SJCRH30 (cell line): ENCODE measurements at regions not wholly inside any gene's neighbourhood (a gene's known extent, or its start where the extent isn't known, plus 50 kb on each side); places are given as distances from the start of the nearest gene placed in this dataset.

Source experiments
- DNase-seq, 2 experiments: peaks; one replicate each; pipeline ENCODE4 v3.0.0-alpha.2; 2015 to 2020
- H3K27ac ChIP-seq: fragments of 250-450 bp; sonication (Bioruptor Pico); 2 replicates; pipeline ENCODE4 v1.5.1; 2020; ENCODE audit warnings: mild to moderate bottlenecking, moderate library complexity
- H3K27me3 ChIP-seq: fragments of 250-450 bp; sonication (Bioruptor Pico); 2 replicates; pipeline ENCODE4 v1.5.1; 2020; ENCODE audit warnings: mild to moderate bottlenecking, moderate library complexity
- H3K36me3 ChIP-seq: fragments of 250-450 bp; sonication (Bioruptor Pico); 2 replicates; pipeline ENCODE4 v1.5.1; 2020; ENCODE audit warnings: mild to moderate bottlenecking, moderate library complexity
- H3K4me1 ChIP-seq: fragments of 250-450 bp; sonication (Bioruptor Pico); 2 replicates; pipeline ENCODE4 v1.5.1; 2020; ENCODE audit warnings: mild to moderate bottlenecking, moderate library complexity
- H3K4me3 ChIP-seq: fragments of 250-450 bp; sonication (Bioruptor Pico); 2 replicates; pipeline ENCODE4 v1.5.1; 2020; ENCODE audit warnings: mild to moderate bottlenecking, moderate library complexity
- H3K9me3 ChIP-seq: fragments of 250-450 bp; sonication (Bioruptor Pico); replicated peaks from 2 replicates; pipeline ENCODE4 v1.5.1; 2020; ENCODE audit warnings: mild to moderate bottlenecking, moderate library complexity

GRCh38 chr6:156534594-156534993, 242.6 kb upstream of the ARID1B start:
- no peaks in the 10 kb centered on the region for H3K9me3 ChIP-seq
- no peak overlapping the region for H3K27ac ChIP-seq
- no peaks in the 10 kb centered on the region for H3K4me1 ChIP-seq
- no peaks in the 10 kb centered on the region for H3K27me3 ChIP-seq
- no peak overlapping the region for H3K4me3 ChIP-seq
- DNase-seq, result no peak
- no peaks in the 10 kb centered on the region for H3K36me3 ChIP-seq

GRCh38 chr6:156533872-156534524, 243.2 kb upstream of the ARID1B start:
- H3K27ac ChIP-seq, result no peak overlapping the region
- no peaks in the 10 kb centered on the region for H3K27me3 ChIP-seq
- H3K4me1 ChIP-seq, result no peaks in the 10 kb centered on the region
- no peaks in the 10 kb centered on the region for H3K36me3 ChIP-seq
- DNase-seq, result no peak
- H3K4me3 ChIP-seq, result no peak overlapping the region
- no peaks in the 10 kb centered on the region for H3K9me3 ChIP-seq

- Histone ChIP-seq H3K9me3 (no peaks in the 10 kb centered on the region), H3K27me3 (no peaks in the 10 kb centered on the region), H3K4me3 (no peak overlapping the region), H3K27ac (no peak overlapping the region), H3K36me3 (no peaks in the 10 kb centered on the region), H3K4me1 (no peaks in the 10 kb centered on the region)
- no peak for DNase-seq
These were observed 251.1 kb upstream of the ARID1B start for GRCh38 chr6:156526081-156526480.

- no peak overlapping the region for H3K27ac ChIP-seq
- H3K36me3 ChIP-seq, result no peaks in the 10 kb centered on the region
- H3K9me3 ChIP-seq, result no peaks in the 10 kb centered on the region
- no peaks in the 10 kb centered on the region for H3K4me1 ChIP-seq
- H3K27me3 ChIP-seq, result no peaks in the 10 kb centered on the region
- DNase-seq, result no peak
- H3K4me3 ChIP-seq, result no peak overlapping the region
These were observed 251.6 kb upstream of the ARID1B start for GRCh38 chr6:156525541-156525940.

- H3K36me3 ChIP-seq, result no peaks in the 10 kb centered on the region
- H3K4me3 ChIP-seq, result no peak overlapping the region
- DNase-seq, result no peak
- H3K27me3 ChIP-seq, result no peaks in the 10 kb centered on the region
- no peaks in the 10 kb centered on the region for H3K9me3 ChIP-seq
- no peaks in the 10 kb centered on the region for H3K4me1 ChIP-seq
- no peak overlapping the region for H3K27ac ChIP-seq
These were observed 257.2 kb upstream of the ARID1B start for GRCh38 chr6:156519940-156520339.

GRCh38 chr6:156517088-156517487, 260.1 kb upstream of the ARID1B start:
- Histone ChIP-seq H3K27me3 (no peaks in the 10 kb centered on the region), H3K4me3 (no peak overlapping the region), H3K27ac (no peak overlapping the region), H3K36me3 (no peaks in the 10 kb centered on the region), H3K4me1 (no peaks in the 10 kb centered on the region), H3K9me3 (no peaks in the 10 kb centered on the region)
- no peak for DNase-seq

- DNase-seq, result no peak
- H3K9me3 ChIP-seq, result no peaks in the 10 kb centered on the region
- no peak overlapping the region for H3K4me3 ChIP-seq
- H3K27ac ChIP-seq, result no peak overlapping the region
- H3K27me3 ChIP-seq, result no peaks in the 10 kb centered on the region
- H3K4me1 ChIP-seq, result no peaks in the 10 kb centered on the region
- no peaks in the 10 kb centered on the region for H3K36me3 ChIP-seq
These were observed 261.9 kb upstream of the ARID1B start for GRCh38 chr6:156515242-156515641.

- H3K4me3 ChIP-seq, result no peak overlapping the region
- no peaks in the 10 kb centered on the region for H3K9me3 ChIP-seq
- no peak for DNase-seq
- no peaks in the 10 kb centered on the region for H3K27me3 ChIP-seq
- no peak overlapping the region for H3K27ac ChIP-seq
- no peaks in the 10 kb centered on the region for H3K4me1 ChIP-seq
- no peaks in the 10 kb centered on the region for H3K36me3 ChIP-seq
These were observed 263.7 kb upstream of the ARID1B start for GRCh38 chr6:156513504-156513903.

- H3K4me1 ChIP-seq, result no peaks in the 10 kb centered on the region
- DNase-seq, result no peak
- no peaks in the 10 kb centered on the region for H3K36me3 ChIP-seq
- no peaks in the 10 kb centered on the region for H3K27me3 ChIP-seq
- no peak overlapping the region for H3K27ac ChIP-seq
- no peak overlapping the region for H3K4me3 ChIP-seq
- no peaks in the 10 kb centered on the region for H3K9me3 ChIP-seq
These were observed 265.6 kb upstream of the ARID1B start for GRCh38 chr6:156511570-156511969.

- H3K4me3 ChIP-seq, result no peak overlapping the region
- DNase-seq, result no peak
- H3K4me1 ChIP-seq, result no peaks in the 10 kb centered on the region
- H3K36me3 ChIP-seq, result no peaks in the 10 kb centered on the region
- H3K27ac ChIP-seq, result no peak overlapping the region
- no peaks in the 10 kb centered on the region for H3K9me3 ChIP-seq
- no peaks in the 10 kb centered on the region for H3K27me3 ChIP-seq
These were observed 266.1 kb upstream of the ARID1B start for GRCh38 chr6:156511051-156511450.

- no peak overlapping the region for H3K27ac ChIP-seq
- no peaks in the 10 kb centered on the region for H3K36me3 ChIP-seq
- no peak overlapping the region for H3K4me3 ChIP-seq
- H3K27me3 ChIP-seq, result no peaks in the 10 kb centered on the region
- no peaks in the 10 kb centered on the region for H3K9me3 ChIP-seq
- DNase-seq, result no peak
- H3K4me1 ChIP-seq, result no peaks in the 10 kb centered on the region
These were observed 266.9 kb upstream of the ARID1B start for GRCh38 chr6:156510242-156510641.

GRCh38 chr6:156509496-156509895, 267.7 kb upstream of the ARID1B start:
- H3K27ac ChIP-seq, result no peak overlapping the region
- no peak for DNase-seq
- no peaks in the 10 kb centered on the region for H3K36me3 ChIP-seq
- H3K27me3 ChIP-seq, result no peaks in the 10 kb centered on the region
- no peak overlapping the region for H3K4me3 ChIP-seq
- no peaks in the 10 kb centered on the region for H3K9me3 ChIP-seq
- no peaks in the 10 kb centered on the region for H3K4me1 ChIP-seq

GRCh38 chr6:156508923-156509322, 268.3 kb upstream of the ARID1B start:
- Histone ChIP-seq H3K4me1 (no peaks in the 10 kb centered on the region), H3K27me3 (no peaks in the 10 kb centered on the region), H3K36me3 (no peaks in the 10 kb centered on the region), H3K27ac (no peak overlapping the region), H3K4me3 (no peak overlapping the region), H3K9me3 (no peaks in the 10 kb centered on the region)
- DNase-seq, result no peak

- no peaks in the 10 kb centered on the region for H3K36me3 ChIP-seq
- H3K4me3 ChIP-seq, result no peak overlapping the region
- no peak for DNase-seq
- H3K27ac ChIP-seq, result no peak overlapping the region
- H3K9me3 ChIP-seq, result no peaks in the 10 kb centered on the region
- no peaks in the 10 kb centered on the region for H3K4me1 ChIP-seq
- no peaks in the 10 kb centered on the region for H3K27me3 ChIP-seq
These were observed 269.1 kb upstream of the ARID1B start for GRCh38 chr6:156508126-156508525.

GRCh38 chr6:156507656-156508055, 269.5 kb upstream of the ARID1B start:
- H3K27ac ChIP-seq, result no peak overlapping the region
- H3K9me3 ChIP-seq, result no peaks in the 10 kb centered on the region
- H3K36me3 ChIP-seq, result no peaks in the 10 kb centered on the region
- H3K4me1 ChIP-seq, result no peaks in the 10 kb centered on the region
- H3K4me3 ChIP-seq, result no peak overlapping the region
- no peak for DNase-seq
- no peaks in the 10 kb centered on the region for H3K27me3 ChIP-seq

- Histone ChIP-seq H3K9me3 (no peaks in the 10 kb centered on the region), H3K4me3 (no peak overlapping the region), H3K4me1 (no peaks in the 10 kb centered on the region), H3K27ac (no peak overlapping the region), H3K36me3 (no peaks in the 10 kb centered on the region), H3K27me3 (no peaks in the 10 kb centered on the region)
- DNase-seq, result no peak
These were observed 270.1 kb upstream of the ARID1B start for GRCh38 chr6:156507106-156507505.
